Cardiac fibroblast (primary cell): ENCODE measurements at regions not wholly inside any gene's neighbourhood (a gene's known extent, or its start where the extent isn't known, plus 50 kb on each side); places are given as distances from the start of the nearest gene placed in this dataset.
"Not testable (repeated sequence)": the region's sequence is repeated elsewhere in the genome, so short reads cannot be mapped to it uniquely, and the experiment has no call there.

Experiments used
- DNase-seq, 2 donors: peaks; one replicate each; pipeline versions ENCODE4 v3.0.0 to v3.0.0-alpha.2; 2010; ENCODE audit warnings: low read depth in 2 of 2
- H3K4me3 ChIP-seq, 2 donors: replicated peaks in 1 of 2; 1 replicate in 1 of 2; 2 replicates in 1 of 2; pipeline ENCODE4 v1.5.1; 2011; ENCODE audit warnings: low read depth in 2 of 2, low read length in 2 of 2, mild to moderate bottlenecking in 2 of 2, moderate library complexity in 1 of 2
- TF ChIP-seq, protein P1 (sequence below): IDR thresholded peaks from one replicate; pipeline ENCODE4 v1.5.1; 2011; ENCODE audit warnings: low read depth, mild to moderate bottlenecking, low read length, inconsistent platforms

DNA sequence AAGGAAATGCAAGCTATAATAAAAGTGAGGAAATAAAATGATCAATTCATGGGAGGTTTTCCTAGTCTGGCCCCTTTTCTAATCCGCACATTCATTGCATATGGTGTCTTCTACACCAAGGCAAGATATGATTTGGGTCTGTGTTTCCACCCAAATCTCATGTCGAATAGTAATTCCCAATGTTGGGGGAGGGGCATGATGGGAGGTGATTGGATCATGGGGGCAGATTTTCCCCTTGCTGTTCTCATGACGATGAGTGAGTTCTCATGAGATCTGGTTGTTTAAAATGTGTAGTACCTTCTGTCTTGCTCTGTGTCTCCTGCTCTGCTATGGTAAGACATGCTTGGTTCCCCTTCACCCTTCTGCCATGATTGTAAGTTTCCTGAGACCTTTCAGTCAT is 315.4 kb downstream of the CYRIA start:
- no peak for DNase-seq
- no peak overlapping the region for H3K4me3 ChIP-seq
- TF ChIP-seq, protein P1, sequence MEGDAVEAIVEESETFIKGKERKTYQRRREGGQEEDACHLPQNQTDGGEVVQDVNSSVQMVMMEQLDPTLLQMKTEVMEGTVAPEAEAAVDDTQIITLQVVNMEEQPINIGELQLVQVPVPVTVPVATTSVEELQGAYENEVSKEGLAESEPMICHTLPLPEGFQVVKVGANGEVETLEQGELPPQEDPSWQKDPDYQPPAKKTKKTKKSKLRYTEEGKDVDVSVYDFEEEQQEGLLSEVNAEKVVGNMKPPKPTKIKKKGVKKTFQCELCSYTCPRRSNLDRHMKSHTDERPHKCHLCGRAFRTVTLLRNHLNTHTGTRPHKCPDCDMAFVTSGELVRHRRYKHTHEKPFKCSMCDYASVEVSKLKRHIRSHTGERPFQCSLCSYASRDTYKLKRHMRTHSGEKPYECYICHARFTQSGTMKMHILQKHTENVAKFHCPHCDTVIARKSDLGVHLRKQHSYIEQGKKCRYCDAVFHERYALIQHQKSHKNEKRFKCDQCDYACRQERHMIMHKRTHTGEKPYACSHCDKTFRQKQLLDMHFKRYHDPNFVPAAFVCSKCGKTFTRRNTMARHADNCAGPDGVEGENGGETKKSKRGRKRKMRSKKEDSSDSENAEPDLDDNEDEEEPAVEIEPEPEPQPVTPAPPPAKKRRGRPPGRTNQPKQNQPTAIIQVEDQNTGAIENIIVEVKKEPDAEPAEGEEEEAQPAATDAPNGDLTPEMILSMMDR: no peak

DNA sequence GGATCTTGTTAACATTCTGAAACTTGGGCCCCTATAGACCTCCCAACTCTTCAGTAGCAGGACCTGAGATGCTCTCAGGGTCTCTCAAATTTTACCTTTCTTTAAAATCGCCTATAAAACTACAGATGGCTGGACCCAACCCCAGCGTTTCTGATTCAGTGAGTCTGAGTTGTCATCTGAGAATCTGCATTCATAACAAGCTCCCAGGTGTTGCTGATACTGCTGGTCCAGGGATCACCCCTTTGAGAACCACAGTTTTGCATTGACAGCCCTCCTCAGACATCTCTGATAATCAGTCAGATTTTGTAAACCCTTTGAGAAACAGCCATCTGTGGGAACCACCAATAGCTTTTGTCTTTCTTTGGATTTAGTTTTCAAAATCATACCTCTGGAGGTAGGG is 315.8 kb downstream of the CYRIA start:
- H3K4me3 ChIP-seq: no peak overlapping the region
- DNase-seq: no peak
- TF ChIP-seq, protein P1: no peak

DNA sequence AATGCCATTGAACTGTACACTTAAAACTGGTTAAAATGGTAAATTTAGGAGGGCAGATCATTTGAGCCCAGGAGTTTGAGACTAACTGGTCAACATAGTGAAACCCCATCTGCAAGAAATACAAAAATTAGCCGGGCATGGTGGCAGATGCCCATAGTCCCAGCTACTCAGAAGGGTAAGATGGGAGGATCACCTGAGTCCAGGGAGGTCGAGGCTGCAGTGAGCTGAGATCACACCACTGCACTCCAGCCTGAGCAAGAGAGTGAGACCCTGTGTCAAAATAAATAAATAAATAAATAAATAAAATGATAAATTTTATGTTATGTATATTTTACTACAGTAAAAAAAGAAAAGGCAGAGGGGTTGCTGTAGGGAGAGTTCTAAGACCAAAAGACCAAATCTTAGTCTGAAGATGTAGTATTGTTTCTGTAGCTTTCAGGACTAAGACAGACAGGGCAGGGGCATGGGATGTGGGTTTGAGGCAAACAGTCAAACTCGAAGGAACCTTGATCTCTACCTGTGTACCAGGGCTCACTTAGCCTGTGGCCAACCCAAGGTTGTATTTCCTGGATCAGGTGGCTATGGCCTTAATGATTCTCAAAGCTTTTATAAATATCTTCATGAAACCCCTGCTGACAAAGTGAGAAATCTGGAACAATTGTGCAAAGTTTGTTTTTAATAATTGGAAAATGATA is 316.7 kb downstream of the CYRIA start:
- H3K4me3 ChIP-seq: no peak overlapping the region
- TF ChIP-seq, protein P1: no peak
- DNase-seq: no peak

DNA sequence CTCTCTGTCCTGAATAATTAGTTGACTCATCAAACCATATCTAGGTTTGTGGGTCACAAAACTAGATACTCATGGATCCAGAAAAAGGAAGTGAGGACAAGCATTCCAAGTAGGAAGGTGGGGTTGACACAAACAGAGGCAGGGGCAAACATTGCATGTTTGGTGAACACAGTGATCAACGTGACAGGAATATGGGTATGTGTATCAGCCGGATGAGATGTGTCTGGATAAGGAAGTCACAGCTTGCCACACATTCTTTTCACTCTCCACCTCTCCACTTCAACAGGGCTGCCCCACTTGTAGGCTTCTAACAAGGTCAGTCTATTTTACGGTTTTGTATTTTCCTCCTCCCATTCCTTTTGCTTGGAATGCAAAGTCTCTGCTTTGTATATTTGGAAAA is 319.0 kb downstream of the CYRIA start:
- TF ChIP-seq, protein P1: no peak
- H3K4me3 ChIP-seq: no peak overlapping the region
- no peak for DNase-seq

DNA sequence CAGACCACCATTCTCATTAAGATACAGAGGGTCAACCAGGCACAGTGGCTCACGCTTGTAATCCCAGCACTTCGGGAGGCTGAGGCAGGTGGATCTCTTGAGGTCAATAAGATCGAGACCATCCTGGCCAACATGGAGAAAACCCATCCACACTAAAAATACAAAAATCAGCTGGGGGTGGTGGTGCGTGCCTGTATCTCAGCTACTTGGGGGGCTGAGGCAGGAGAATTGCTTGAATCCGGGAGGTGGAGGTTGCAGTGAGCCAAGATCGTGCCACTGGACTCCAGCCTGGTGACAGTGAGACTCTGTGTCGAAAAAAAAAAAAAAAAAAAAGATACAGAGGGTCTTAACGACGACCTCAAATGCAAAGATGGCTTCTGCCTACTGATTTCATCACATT is 320.4 kb downstream of the CYRIA start:
- not testable (repeated sequence) for H3K4me3 ChIP-seq, DNase-seq

DNA sequence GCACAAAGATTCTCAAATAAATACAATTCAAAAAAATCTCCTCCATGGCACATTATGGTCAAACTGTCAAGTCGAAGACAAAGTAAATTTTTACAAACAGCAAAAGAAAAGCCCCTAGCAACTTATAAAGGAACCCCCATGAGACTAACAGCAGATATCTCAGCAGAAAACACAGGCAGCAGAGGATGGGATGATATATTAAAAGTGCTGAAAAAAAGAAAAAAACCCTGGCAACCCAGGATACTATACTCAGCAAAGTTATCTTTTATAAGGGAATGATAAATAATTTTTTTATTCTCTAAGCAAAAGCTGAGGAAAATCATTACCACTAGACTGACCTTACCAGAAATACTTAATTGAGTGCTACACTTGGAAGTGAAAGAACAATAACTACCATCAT is 326.4 kb downstream of the CYRIA start:
- no peak for DNase-seq
- TF ChIP-seq, protein P1: no peak
- no peak overlapping the region for H3K4me3 ChIP-seq

DNA sequence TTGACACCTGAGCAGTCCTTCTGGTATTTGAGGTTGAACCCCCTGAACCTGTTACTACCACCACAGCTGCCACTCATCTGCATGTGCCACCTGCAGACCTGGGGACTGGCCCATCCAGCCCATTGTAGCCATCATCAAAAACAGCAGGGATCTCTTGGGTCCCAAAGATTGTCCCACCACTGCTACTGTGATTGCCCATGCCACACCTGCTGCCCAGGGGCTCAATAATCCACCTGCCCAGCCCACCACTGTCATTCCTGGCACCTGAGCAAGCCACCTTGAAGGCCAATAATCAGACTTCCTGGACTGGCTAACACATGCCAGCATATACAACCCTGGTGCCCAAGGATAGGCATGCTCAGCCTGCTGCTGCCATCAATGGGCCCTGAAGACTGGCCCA is 327.6 kb downstream of the CYRIA start:
- TF ChIP-seq, protein P1: no peak
- no peak overlapping the region for H3K4me3 ChIP-seq
- DNase-seq: no peak
